HG03457 (cell line): ENCODE measurements at regions not wholly inside any gene's neighbourhood (a gene's known extent, or its start where the extent isn't known, plus 50 kb on each side); places are given as distances from the start of the nearest gene placed in this dataset.

Experiments used
- ATAC-seq: cut with Tn5 transposase; IDR thresholded peaks from one replicate; pipeline ENCODE4 v1.9.1; 2021; ENCODE audit warnings: moderate number of reproducible peaks; ENCODE audit not compliant: unreplicated experiment

DNA sequence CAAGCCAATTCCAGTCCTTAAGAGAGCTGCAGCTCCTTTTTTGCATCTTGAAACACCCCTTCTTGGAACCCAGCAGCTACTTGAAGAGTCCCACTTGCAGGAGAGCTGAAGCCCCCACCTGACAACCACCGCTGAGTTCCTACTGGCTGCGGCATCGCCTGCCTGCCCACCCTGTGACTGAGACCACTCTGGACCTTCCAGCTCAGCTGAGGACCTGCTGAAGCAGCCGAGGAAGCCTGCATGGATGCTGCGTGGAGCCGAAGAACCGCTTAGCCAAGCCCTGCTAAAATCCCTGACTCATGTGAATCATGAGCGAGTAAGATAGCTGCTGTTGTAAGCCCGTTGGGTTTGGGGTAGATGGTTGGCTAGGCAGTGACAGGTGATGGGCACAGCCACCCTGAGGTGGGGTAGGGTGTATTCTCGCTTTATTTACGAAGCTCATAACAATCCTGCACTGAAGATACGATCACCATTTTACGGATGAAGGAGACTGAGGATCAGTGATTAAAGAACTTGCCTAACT, 78.4 kb downstream of the INHBB start:
- no peak for ATAC-seq

DNA sequence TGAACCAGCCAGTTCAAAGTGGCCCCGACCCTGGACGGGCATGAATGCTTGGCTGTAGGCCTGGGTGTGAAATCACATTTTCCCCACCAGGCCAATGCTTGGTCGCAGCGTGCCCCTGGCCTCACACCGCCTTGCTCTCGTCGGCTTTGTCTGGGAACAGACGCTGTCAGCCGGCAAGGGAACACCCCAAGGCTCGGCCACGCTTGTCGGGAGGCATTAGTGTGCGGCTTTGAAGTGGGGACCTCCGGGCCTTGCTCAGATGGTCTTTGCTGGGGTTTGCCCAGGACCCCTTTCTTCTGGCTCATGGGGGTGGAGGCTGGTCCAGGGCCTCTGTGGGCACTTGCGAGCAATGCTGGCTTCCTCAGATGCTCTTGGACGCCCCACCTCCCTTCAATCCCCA, 79.1 kb downstream of the INHBB start:
- ATAC-seq = no peak

DNA sequence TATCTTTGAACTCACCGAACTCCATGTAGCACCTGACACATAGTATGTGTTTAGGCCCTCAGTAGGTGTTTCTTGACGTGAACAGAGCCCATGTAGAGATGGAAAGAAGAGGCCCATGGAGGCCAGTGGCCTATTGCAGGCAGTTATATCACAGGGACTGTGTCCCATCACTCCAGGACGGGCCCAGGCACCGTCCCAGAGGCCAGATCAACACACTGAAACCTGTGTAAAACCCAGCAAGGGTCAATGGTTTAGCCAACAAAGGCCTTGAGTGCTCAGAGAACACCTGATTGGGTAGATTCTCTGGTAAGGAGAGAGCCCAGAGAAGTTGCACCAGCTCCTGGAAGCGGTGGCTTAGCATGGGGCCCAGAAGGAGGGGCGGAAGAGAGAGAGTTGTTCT, 82.8 kb downstream of the INHBB start:
- ATAC-seq = no peak

DNA sequence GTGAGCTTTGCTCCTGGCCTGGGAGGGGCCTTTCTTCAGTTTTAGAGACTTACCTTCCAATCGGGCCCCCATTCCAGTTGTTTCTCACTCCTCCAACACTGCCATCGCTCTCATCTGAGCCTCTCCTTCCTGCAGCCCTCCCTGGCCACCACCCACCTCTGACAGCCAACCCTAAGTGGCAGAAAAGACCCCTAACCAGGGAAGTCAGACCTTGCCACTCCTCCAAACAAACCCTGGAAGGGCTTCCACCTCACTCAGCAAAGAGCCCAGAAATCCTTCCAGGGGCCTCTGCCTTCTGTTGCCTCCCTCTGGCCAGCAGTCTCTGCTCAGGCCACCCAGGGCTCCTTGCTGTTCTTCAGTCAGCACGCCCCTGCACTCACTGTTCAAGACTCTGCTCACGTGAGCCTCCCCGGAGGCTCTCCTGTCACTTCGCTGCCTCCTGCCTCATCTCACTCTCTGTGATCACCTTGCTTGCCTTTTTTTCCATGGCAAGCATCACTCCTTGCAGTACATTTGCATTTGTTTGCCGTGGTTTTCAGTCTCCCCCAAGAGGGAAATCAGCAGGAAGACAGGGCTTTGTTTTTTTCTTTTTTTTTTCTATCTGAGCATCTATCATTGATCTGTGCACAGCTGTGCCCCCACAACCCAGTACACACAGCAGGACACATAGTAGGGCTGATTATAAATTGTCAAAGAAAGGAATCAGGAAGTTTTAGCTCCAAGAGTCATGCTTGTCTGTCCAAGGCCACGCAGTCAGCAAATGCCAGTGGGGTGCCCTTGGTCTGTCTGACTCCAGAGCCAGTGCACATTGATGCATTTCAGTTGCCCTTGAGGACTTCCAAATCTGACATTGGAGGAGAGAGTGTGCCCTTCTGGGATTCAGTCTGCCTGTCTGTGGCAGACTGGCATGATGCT, 83.9 kb downstream of the INHBB start:
- no peak for ATAC-seq

DNA sequence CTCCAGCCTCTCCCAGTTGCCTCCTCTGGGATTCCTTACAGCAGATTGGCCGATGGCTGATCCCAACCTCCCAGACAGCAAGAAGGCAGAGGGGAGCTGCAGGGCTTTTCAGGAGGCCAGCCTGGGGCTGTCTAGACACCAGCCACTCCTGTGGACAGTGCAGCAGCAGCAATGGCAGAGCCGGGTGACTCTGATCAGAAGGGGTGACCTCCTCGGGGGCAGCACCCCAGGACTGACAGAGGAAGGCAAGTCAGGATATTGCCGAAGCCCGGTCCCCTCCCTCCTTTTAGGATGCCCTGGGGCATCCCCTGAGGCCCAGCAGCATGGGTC, 84.5 kb downstream of the INHBB start:
- no peak for ATAC-seq

DNA sequence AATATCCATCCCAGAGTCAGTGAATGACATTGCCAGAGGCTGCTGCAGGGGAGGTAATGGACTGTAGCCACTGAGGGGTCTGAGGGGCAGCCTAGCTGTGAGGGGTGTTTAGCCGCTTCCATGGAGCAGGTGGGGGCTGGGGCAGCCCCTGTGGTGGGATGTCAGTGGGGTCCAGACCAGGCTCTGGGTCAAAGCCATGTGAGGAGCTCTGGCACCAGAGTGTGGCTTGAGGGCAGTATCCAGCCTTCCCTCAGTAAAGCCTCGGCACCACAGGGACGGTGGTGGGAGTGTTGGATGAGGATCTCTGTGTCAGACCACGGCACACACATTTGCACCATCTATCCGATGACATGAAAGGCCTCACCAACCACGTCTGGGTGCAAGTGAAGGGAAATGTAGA, 85.0 kb downstream of the INHBB start:
- no peak for ATAC-seq

DNA sequence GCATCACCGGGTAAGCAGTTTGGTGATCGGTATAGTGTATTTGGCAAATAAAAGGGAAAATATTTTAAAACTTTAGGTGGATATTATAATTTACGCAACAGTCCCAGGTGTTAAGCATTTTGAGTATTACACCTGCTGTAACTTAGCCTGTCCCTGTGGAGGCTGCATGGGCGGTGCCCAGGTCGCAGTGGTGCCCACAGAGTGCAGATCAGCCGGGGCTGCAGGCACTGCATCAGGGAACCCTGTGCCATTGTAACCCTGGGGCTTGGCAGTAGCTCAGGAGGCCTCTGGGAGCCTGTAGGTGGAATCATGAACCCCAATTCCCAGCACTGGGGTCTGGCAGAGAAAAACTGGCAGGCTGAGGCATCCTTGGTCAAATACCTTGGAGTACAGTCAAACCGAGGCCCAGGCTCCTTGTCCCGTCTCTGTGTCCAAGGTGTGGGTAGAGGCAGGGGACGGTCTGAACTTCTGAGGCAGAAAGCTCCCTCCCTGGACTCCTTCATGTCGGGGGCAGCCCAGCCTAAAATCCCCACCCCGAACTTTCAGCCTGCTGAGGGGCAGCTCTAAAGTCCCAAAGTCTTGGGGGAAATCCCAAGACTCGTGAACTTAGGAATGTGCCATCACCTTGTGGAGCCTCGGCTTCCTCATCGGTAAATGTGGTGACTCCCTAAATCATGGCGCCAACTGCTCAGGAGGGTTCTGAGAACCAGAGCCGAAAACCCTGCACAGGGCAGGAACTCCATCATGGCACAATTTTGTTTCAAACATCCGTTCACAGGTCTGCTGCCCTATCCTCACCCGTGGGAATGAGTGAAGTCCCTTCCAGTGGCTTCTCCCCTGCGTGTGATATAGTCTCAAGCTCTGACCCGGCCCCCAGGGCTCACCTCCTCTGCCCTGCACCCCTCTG, 85.7 kb downstream of the INHBB start:
- ATAC-seq = no peak

DNA sequence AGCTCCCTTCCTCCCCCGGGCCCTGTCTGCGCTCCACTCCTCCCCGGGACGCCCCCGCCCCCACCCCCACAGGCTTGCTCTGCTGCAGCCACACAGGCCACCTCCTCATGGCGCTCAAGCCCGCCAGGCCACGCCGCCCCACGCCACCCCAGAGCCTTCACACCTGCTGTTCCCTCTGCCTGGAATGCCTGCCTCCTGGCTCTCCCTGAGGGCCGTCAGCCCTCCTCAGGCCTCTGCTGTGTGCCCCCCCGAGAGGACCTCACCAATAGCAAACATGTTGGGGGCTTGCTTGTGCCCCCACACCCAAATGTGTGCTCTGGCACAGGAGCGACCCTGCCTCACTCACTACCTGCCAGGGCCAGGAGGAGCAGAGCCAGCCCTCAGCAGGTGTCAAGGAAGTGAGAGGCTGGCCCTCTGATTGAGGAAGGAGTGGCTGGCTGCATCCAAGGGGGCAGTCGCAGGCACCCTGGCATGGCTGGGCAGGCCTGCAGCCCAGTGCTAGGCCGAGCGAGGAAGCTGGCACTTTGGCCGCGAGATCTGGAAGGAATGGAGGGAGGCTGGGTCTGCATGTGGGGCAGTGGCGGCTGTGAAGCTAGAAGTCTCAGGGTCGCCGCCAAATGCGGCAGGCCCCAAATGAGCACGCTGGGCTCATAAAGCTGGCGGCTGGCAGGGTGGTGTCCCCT, 86.5 kb downstream of the INHBB start:
- no peak for ATAC-seq

DNA sequence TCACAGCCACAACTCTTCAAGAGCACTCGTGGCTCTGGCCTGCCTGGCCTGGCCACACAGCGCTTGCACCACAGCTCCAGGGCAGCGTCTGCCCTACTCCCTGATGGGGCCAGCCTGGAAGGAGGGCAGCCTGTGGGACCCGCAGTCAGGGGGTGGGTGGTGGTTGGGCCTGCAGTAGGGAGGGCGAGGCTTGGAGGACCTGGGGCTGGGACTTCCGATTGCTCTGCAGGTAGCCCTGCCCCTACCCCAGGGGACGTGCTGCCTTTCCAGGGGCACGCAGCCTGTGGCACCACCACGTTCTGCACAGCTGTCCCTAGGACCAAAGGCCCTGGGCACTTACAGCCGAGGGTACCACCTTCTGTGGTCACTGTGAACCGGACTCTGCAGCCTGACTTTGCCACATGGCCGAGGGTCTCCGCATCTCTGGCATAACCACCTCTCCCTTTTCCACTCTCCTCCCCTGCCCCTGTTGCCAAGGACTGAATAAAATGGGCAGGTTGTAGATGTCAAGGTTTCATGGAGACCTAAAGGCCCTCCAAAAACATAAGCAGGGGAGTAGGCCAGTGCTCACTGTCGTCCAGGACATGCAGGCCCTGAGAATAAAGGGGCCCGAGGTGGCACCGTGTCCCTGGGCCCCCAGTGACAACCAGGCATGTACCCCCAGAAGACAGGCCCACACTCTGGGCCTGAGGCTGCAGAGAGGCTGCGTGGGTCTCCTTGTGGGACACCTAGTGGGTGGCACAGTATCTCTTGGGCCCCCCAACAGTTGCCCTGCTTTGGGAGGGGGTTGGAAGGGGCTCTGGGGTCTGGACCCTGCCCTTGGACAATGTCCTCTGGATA, 87.3 kb downstream of the INHBB start:
- ATAC-seq = no peak

DNA sequence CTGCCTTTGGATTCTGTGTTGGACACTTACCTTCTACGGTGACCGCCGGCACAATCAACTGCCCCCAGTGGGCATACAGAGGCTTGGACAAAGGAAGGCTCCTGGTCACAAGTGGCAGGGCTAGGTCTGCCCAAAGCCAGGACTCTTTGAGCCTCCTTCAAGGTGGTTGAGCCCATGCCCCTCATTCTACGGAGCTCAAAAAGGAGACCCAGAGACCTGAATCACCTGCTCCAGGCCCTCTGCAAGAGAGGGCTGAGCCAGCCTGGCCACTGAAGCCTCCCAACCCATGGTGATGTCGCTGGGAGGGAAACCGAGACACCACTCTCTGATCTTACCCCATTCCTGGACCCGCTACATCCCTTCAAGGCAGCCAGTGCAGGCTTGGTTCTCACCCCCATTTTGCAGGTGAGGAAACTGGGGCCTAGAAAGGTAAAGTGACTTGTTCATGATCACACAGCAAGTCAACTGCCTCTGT, 87.9 kb downstream of the INHBB start:
- no peak for ATAC-seq

DNA sequence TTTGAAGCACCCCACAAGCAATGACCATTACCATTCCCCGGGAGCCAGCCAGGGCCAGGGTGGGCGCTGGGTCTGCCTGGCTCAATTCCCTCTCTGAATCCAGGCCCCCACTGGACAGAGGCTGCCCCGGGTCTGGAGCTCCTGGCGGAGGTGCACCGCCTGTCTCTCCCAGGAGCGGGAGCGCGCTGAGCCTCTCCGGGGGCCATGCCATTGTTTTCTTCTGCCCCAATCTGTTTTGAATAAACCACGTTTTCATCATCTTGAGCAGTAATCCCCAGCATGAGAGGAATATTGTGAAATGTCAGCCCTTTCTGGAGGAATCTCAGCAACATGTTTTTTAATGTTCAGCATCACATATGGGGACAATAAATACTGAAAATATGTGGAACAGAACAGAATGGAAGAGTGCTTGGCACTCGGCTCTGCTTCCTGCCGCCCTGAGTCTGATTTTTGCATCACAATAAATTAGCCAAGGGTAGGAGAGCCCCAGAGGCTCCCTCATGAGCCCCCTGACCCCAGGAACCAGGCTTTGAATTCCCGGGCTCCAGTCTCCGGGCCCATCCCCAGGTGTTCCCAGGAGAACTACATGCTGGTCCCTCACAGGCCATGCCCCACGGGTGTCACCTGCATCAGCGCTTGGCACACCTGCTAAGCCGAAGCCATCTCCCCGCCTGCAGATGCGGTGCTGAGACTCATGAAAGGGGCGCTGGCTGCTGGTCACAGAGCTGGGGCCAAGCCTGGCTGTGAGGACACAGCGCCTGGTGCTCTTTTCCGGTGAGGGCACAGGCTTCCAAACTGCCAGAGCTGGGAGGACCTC, 88.8 kb downstream of the INHBB start:
- ATAC-seq = no peak

DNA sequence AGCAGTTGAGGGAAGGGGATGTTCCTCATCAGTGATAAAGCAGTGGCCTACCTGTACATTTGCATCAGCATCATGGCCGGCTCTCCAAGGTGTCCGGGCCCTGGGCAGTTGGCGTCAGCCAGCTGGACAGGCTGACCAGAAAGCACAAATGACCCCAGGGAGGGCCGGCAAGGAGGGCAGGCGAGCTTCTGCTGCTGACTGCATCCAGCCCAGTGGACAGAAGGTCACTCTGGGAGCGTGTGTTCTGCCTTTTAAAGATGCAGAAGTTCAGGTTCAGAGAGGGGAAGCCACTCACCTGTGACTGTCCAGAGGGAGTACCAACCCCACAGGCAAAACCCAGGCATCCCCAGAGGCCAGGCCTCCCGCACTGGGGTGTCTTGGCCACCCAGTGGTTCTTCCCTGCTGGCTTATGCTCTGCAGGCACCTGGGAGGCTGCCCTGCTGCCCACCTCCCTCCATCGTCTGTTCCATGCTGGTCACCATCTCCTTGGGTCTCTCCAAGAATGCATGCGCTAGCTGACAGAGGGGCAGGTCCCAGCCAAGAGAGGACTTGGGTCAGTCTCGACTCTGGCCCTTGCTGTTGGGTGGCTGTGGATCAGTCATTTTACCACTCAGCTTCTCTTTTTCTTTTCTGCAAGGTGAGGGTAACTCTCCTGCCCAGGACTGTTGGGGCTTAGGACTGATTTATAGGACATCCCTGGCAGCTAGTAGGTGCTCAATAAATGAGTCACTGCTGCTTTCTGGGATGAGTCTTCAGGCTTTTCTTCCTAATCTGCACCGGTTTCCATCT, 89.9 kb downstream of the INHBB start:
- no peak for ATAC-seq

DNA sequence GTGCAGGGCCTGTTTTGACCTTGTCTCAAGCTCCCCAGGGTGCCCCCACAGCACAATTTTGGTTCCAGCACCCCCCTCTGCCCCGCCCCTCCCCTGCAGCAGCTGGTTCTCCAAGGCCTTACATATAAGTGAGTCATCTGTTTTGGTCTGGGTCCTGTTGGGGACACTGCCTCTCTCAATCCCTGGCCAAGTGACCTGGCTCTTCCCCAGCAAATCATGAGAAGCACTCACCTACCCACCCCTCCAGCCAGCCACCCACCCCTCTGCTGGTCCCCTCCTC, 90.5 kb downstream of the INHBB start:
- ATAC-seq = no peak

DNA sequence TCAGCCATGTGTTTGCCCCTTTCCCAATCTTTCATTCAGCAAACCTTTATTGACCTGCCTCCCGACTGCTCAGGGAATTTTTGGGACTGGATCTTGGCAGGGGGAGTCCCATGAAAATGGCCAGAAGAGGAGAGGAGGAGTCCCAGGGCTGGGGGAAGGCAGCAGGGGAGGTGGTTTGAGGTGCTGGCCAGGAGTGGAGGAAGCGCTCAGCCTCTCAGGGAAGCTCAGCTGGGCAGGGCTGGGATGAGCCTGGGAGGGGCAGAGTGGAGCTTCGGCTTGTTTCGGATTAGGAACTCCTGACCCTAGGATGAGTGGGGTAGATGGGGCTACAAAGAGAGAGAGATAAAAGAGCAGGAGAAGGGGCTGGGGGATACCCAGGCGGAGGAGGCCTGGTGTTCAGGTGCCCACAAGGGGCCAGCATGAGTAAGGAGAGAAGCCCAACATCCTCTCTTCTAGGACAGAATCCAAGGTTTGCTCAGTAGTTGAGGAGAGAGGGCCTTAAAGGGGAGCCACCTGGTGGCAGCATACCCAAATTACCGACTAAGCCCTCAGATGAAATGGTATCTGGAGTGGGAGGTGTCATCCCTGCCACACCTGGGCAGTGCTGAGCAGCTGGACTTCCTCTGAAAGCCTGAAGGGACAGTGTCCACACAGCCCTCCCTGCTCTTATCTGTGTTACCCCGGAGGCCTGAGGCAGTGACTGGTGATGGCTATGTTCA, 91.1 kb downstream of the INHBB start:
- no peak for ATAC-seq

DNA sequence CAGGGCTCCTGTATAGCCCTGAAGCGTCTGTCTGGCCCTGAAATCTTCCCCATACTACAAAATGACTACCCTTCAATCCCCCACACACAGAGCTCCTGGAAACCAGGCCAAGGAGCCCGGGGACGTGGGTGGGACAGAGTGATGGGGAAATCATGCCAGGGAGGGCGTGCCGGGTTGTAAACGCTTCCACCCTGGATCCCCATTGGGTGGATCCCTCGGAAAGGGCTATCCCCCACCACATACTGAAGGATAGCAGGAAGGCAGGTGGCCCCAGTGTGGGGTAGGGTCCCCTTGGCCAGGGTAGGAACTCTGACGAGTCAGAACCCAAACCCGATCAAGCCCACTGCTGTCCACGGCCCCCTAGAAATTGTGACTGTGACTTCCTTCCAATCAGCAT, 91.7 kb downstream of the INHBB start:
- ATAC-seq = no peak

DNA sequence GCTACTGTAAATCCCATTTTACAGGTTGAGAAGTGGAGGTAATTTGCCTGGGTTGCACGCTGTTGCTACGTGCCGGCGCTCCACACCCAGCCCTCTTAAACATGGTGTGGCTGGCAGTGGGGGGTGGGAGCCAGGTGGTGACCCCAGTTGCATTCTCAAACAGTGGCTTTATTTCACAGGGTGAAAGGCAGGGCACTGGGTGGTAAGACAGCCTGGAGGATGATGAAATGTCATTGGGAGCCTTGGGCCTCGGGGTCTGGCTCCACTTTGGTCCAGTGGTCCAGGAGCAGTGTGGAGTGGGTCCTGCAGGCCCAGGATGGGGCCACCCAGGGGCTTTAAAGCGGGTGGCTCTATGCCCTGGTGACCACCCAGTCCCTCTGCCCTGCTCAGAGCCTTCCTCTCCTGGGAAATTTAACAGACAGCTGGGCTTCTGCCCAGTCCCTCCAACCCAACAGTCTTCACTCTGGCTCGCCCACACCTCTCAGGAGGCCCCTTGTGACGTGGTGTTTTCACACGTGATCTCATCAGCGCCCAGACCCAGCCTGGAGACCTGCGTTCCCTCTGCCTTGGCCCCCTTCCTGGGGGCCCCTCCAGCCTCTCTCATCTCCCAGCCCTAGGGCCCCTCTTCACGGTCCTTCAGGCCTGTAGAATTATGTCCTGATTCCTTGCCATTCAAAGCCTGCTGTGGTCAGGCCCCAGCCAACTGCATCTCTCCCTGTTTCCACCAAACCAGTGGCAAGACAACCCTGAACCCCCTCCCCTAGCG, 92.5 kb downstream of the INHBB start:
- ATAC-seq = no peak

DNA sequence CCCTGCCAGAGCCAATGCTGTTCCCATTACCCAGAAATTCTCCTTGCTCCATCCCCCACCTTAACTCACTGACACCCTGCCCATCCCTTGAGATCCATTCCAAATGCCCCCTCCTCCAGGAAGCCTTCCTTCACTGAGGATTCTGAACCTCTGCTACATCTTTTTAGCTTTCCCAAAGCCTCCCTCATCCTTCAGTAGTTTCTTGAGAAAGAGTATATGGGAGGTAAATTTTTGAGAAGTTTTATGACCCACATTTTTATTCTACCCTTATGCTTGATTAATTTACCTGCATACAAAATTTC, 93.1 kb downstream of the INHBB start:
- ATAC-seq = no peak
